H1 (cell line): ENCODE measurements at regions not wholly inside any gene's neighbourhood (a gene's known extent, or its start where the extent isn't known, plus 50 kb on each side); places are given as distances from the start of the nearest gene placed in this dataset.

ENCODE experiments used
- CTCF ChIA-PET: fragments of 300-600 bp; sonication (Branson Sonifier 250); formaldehyde crosslinking; loops from one replicate; lab custom pipeline; 2021; ENCODE audit not compliant: partially characterized antibody; lab: Charles Lee
- POLR2A ChIA-PET: fragments of 300-600 bp; sonication (Branson Sonifier 250); formaldehyde crosslinking; loops from one replicate; lab custom pipeline; 2021; ENCODE audit warnings: inconsistent platforms; ENCODE audit not compliant: partially characterized antibody; lab: Charles Lee
- DNase-seq, 2 experiments: peaks; one replicate each; pipeline versions ENCODE4 v3.0.0 to v3.0.0-alpha.2; 2010 to 2022; ENCODE audit warnings: low spot score in 2 of 2, low read depth in 1 of 2, mixed read lengths in 1 of 2
- FAIRE-seq: peaks from 2 replicates; lab custom pipeline; 2011; peaks lifted over from hg19 to GRCh38; lab: Jason Lieb, UNC
- H2AFZ ChIP-seq: 2 replicates; pipeline ENCODE4 v1.8.1; 2012; ENCODE audit warnings: low read length, inconsistent platforms
- H2AK5ac ChIP-seq: 2 replicates; pipeline ENCODE4 v1.6.1; 2013; ENCODE audit warnings: low read depth, low read length
- H2BK120ac ChIP-seq: replicated peaks from 2 replicates; pipeline ENCODE3; 2013; ENCODE audit warnings: low read depth, low read length, inconsistent platforms
- H2BK12ac ChIP-seq: 2 replicates; pipeline ENCODE4 v1.6.1; 2013; ENCODE audit warnings: low read depth, low read length
- H2BK15ac ChIP-seq: 2 replicates; pipeline ENCODE4 v1.6.1; 2013; ENCODE audit warnings: low read length
- H2BK20ac ChIP-seq: 2 replicates; pipeline ENCODE4 v1.6.1; 2013; ENCODE audit warnings: low read length
- H2BK5ac ChIP-seq: 2 replicates; pipeline ENCODE4 v1.6.1; 2013; ENCODE audit warnings: low read depth, low read length
- H3K14ac ChIP-seq: 2 replicates; pipeline ENCODE4 v1.6.1; 2013; ENCODE audit warnings: inconsistent platforms; ENCODE audit not compliant: insufficient read length
- H3K18ac ChIP-seq: 2 replicates; pipeline ENCODE4 v1.6.1; 2013; ENCODE audit warnings: low read length; ENCODE audit errors: extremely low read depth
- H3K23ac ChIP-seq: 2 replicates; pipeline ENCODE4 v1.6.1; 2013; ENCODE audit warnings: inconsistent platforms; ENCODE audit not compliant: insufficient read length
- H3K23me2 ChIP-seq: 2 replicates; pipeline ENCODE4 v1.6.1; 2013; ENCODE audit warnings: low read depth, low read length
- H3K27ac ChIP-seq: 2 replicates; pipeline ENCODE4 v1.6.1; 2011; ENCODE audit warnings: low read depth, low read length, inconsistent platforms
- H3K27me3 ChIP-seq, 4 experiments: replicated peaks in 1 of 4; 1 replicate in 1 of 4; 2 replicates in 3 of 4; pipeline versions ENCODE4 v1.6.1 to v1.8.1; 2011 to 2013; ENCODE audit warnings: low read length in 3 of 4, mild to moderate bottlenecking in 3 of 4, inconsistent platforms in 2 of 4, mixed read lengths in 2 of 4, moderate library complexity in 1 of 4; ENCODE audit not compliant: control insufficient read depth in 3 of 4, insufficient read depth in 3 of 4; ENCODE audit errors: extremely low read depth in 1 of 4
- H3K36me3 ChIP-seq, 4 experiments: 2 replicates each; pipeline versions ENCODE4 v1.6.1 to v1.8.1; 2011 to 2013; ENCODE audit warnings: mild to moderate bottlenecking in 4 of 4, low read length in 3 of 4, moderate library complexity in 2 of 4, control low read depth in 1 of 4, inconsistent platforms in 1 of 4; ENCODE audit not compliant: insufficient read depth in 4 of 4, control insufficient read depth in 2 of 4
- H3K4ac ChIP-seq: replicated peaks from 2 replicates; pipeline ENCODE3; 2013; ENCODE audit warnings: low read length, low read depth, mixed read lengths, inconsistent platforms; ENCODE audit not compliant: insufficient read length
- H3K4me1 ChIP-seq, 4 experiments: replicated peaks in 1 of 4; 1 replicate in 1 of 4; 2 replicates in 3 of 4; pipeline versions ENCODE4 v1.6.1 to v1.8.1; 2011 to 2013; ENCODE audit warnings: low read length in 3 of 4, inconsistent platforms in 2 of 4, mixed read lengths in 1 of 4; ENCODE audit not compliant: insufficient read depth in 4 of 4, control insufficient read depth in 3 of 4
- H3K4me2 ChIP-seq, 2 experiments: 2 replicates each; pipeline versions ENCODE4 v1.6.1 to v1.8.1; 2011 to 2013; ENCODE audit warnings: low read depth in 2 of 2, low read length in 2 of 2, control low read depth in 1 of 2, inconsistent platforms in 1 of 2, mild to moderate bottlenecking in 1 of 2; ENCODE audit not compliant: insufficient read depth in 1 of 2
- H3K4me3 ChIP-seq, 4 experiments: fragments of 200-600, 300-600 bp in 1 of 4; sonication (generic), shearing (Covaris generic), sonication (Bioruptor Twin) in 1 of 4; 2 replicates each; pipeline versions ENCODE4 v1.5.1 to v1.8.1; 2011 to 2016; ENCODE audit warnings: low read length in 4 of 4, low read depth in 3 of 4, control low read depth in 2 of 4, inconsistent platforms in 2 of 4, mild to moderate bottlenecking in 2 of 4, mixed read lengths in 1 of 4, moderate library complexity in 1 of 4; ENCODE audit not compliant: insufficient read depth in 2 of 4; ENCODE audit errors: extremely low read depth in 1 of 4
- H3K56ac ChIP-seq: replicated peaks from 2 replicates; pipeline ENCODE3; 2013; ENCODE audit warnings: low read depth, mild to moderate bottlenecking, mixed read lengths, low read length, inconsistent platforms; ENCODE audit not compliant: insufficient read length
- H3K79me1 ChIP-seq: 2 replicates; pipeline ENCODE4 v1.6.1; 2013; ENCODE audit warnings: low read depth, low read length, control low read depth
- H3K79me2 ChIP-seq, 2 experiments: 2 replicates each; pipeline versions ENCODE4 v1.6.1 to v1.8.1; 2012 to 2013; ENCODE audit warnings: low read length in 2 of 2, mild to moderate bottlenecking in 2 of 2, inconsistent platforms in 1 of 2; ENCODE audit not compliant: insufficient read depth in 2 of 2, control insufficient read depth in 1 of 2
- H3K9ac ChIP-seq, 4 experiments: replicated peaks in 1 of 4; 1 replicate in 1 of 4; 2 replicates in 3 of 4; pipeline versions ENCODE4 v1.6.1 to v1.8.1; 2011 to 2013; ENCODE audit warnings: low read depth in 3 of 4, low read length in 3 of 4, control low read depth in 2 of 4, mild to moderate bottlenecking in 2 of 4, moderate library complexity in 2 of 4, inconsistent platforms in 1 of 4; ENCODE audit errors: extremely low read depth in 1 of 4
- H3K9me3 ChIP-seq, 2 experiments: 2 replicates each; pipeline versions ENCODE4 v1.6.1 to v1.8.1; 2012 to 2013; ENCODE audit warnings: mild to moderate bottlenecking in 2 of 2, moderate library complexity in 2 of 2, control low read depth in 1 of 2, inconsistent platforms in 1 of 2, low read depth in 1 of 2, low read length in 1 of 2, mixed read lengths in 1 of 2; ENCODE audit not compliant: insufficient read depth in 2 of 2
- H4K20me1 ChIP-seq, 2 experiments: replicated peaks in 1 of 2; 2 replicates each; pipeline versions ENCODE3 to v1.8.1; 2011 to 2013; ENCODE audit warnings: inconsistent platforms in 2 of 2, low read length in 2 of 2, mild to moderate bottlenecking in 1 of 2; ENCODE audit not compliant: insufficient read depth in 2 of 2, control insufficient read depth in 1 of 2
- H4K5ac ChIP-seq: 2 replicates; pipeline ENCODE4 v1.6.1; 2013; ENCODE audit warnings: low read length, low read depth, mixed read lengths, inconsistent platforms; ENCODE audit not compliant: insufficient read length
- H4K8ac ChIP-seq: 2 replicates; pipeline ENCODE4 v1.8.0; 2013; ENCODE audit warnings: mild to moderate bottlenecking, moderate library complexity, low read length, inconsistent platforms; ENCODE audit not compliant: insufficient read depth; ENCODE audit errors: extremely low read depth
- H4K91ac ChIP-seq: replicated peaks from 2 replicates; pipeline ENCODE3; 2013; ENCODE audit warnings: low read length, mixed read lengths, inconsistent platforms; ENCODE audit not compliant: insufficient read length
- EP300 ChIP-seq, 2 experiments: IDR thresholded peaks; 1 replicate in 1 of 2; 2 replicates in 1 of 2; pipeline ENCODE4 v1.6.1; 2011 to 2012; ENCODE audit warnings: low read depth in 2 of 2, low read length in 2 of 2, mild to moderate bottlenecking in 2 of 2, borderline replicate concordance in 1 of 2, inconsistent platforms in 1 of 2, moderate library complexity in 1 of 2
- FOSL1 ChIP-seq: IDR thresholded peaks from 2 replicates; pipeline ENCODE4 v1.6.1; 2011; ENCODE audit warnings: mild to moderate bottlenecking, low read depth, low read length, moderate library complexity; ENCODE audit not compliant: insufficient read depth
- GTF2F1 ChIP-seq: IDR thresholded peaks from 2 replicates; pipeline ENCODE4 v1.6.1; 2012; ENCODE audit warnings: low read depth, low read length, improper control_type of control experiment, borderline replicate concordance
- HDAC2 ChIP-seq, 2 experiments: fragments of 300-600 bp in 1 of 2; sonication (generic) in 1 of 2; IDR thresholded peaks; 2 replicates each; pipeline ENCODE4 v1.6.1; 2011 to 2012; ENCODE audit warnings: low read depth in 2 of 2, low read length in 2 of 2, mild to moderate bottlenecking in 2 of 2, moderate library complexity in 2 of 2, borderline replicate concordance in 1 of 2, inconsistent platforms in 1 of 2
- SUZ12 ChIP-seq: fragments of 200-600 bp; sonication (generic); IDR thresholded peaks from 2 replicates; pipeline ENCODE4 v1.6.1; 2012; ENCODE audit warnings: mild to moderate bottlenecking, inconsistent platforms, low read length, moderate library complexity, mixed read lengths
- TAF7 ChIP-seq: optimal IDR thresholded peaks from 2 replicates; pipeline ENCODE3; 2011; ENCODE audit warnings: low read depth, mild to moderate bottlenecking, inconsistent platforms, low read length, moderate library complexity, borderline replicate concordance
- TBP ChIP-seq: IDR thresholded peaks from 2 replicates; pipeline ENCODE4 v1.6.1; 2011; ENCODE audit warnings: low read depth, low read length, improper control_type of control experiment
- WGBS, 2 experiments: shearing (Covaris generic) in 1 of 2; methylation state at CpG; one replicate each; pipeline versions ENCODE4 v1.1.6 to v1.1.7; 2013 to 2015; ENCODE audit warnings: low lambda C conversion rate in 2 of 2, mixed read lengths in 2 of 2, inconsistent platforms in 1 of 2, low coverage in 1 of 2, missing lambda C conversion rate in 1 of 2; ENCODE audit not compliant: insufficient replicate concordance in 2 of 2, insufficient coverage in 1 of 2, insufficient read length in 1 of 2; ENCODE audit errors: extremely low coverage in 1 of 2, missing lambda C conversion rate in 1 of 2; 5-methylcytosine and 5-hydroxymethylcytosine counted together

DNA sequence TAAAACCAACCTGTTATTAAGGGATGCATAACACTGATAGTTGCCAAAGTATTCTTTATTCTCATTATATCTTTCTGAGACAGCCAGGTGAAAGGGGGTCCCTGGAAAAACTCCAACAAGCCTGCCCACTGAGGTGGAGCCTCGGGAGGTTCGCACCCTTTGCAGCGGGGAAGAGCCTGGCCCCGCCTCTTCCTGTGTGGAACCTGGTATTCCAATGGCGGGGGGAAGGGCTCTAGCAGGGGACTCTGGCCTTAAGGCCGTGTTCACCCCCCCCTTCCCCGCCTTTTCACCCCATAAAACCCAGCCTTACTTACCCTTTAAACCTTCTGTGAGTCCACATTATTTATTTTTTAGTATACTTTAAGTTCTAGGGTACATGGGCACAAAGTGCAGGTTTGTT lies 62.4 kb upstream of the PDK4 start:
- Histone ChIP-seq H4K8ac (no peak overlapping the region), H2BK120ac (no peak overlapping the region), H3K79me2 (no peaks in the 10 kb centered on the region), H2BK15ac (no peak overlapping the region), H3K9me3 (no peaks in the 10 kb centered on the region), H2BK5ac (no peak overlapping the region), H3K23ac (no peak overlapping the region), H3K27ac (no peak overlapping the region), H4K20me1 (no peaks in the 10 kb centered on the region), H3K56ac (no peak overlapping the region), H3K4me2 (no peak overlapping the region), H4K91ac (no peak overlapping the region), H3K23me2 (no peaks in the 10 kb centered on the region), H3K4me1 (no peaks in the 10 kb centered on the region), H2AFZ (no peak overlapping the region), H3K27me3 (no peaks in the 10 kb centered on the region), H4K5ac (no peak overlapping the region), H3K79me1 (no peaks in the 10 kb centered on the region), H3K36me3 (no peaks in the 10 kb centered on the region), H3K9ac (no peak overlapping the region), H3K18ac (no peak overlapping the region), H2BK12ac (no peak overlapping the region), H2AK5ac (no peak overlapping the region), H3K4me3 (no peak overlapping the region), H3K14ac (no peak overlapping the region)
- POLR2A ChIA-PET = no interaction called here
- FAIRE-seq (no peak), DNase-seq (no peak)
- WGBS, 2 experiments = 72% methylated on average over 6 of the region's 7 CpGs; no CpG with 5 or more reads in 1 of the 2 experiments
- CTCF ChIA-PET = no interaction called here
- TF ChIP-seq FOSL1 = no peak
- TF ChIP-seq SUZ12 = no peak
- TF ChIP-seq HDAC2 (IDR thresholded peaks at IDR 0.05; ENCODE audit: borderline replicate concordance in 1 of 2, low read depth in 2 of 2, low read length in 2 of 2) = no peak
- no peak for TF ChIP-seq TBP
- TF ChIP-seq EP300 (IDR thresholded peaks at IDR 0.05; ENCODE audit: borderline replicate concordance in 1 of 2, low read depth in 2 of 2, low read length in 2 of 2) = no peak
- no peak for TF ChIP-seq GTF2F1
- TF ChIP-seq TAF7 = no peak
- TF ChIP-seq, all 59 proteins: peak for 0
- H2BK20ac ChIP-seq = no peak overlapping the region
- no peak overlapping the region for H3K4ac ChIP-seq
